ENCODE measurements at regions not wholly inside any gene's neighbourhood (a gene's known extent, or its start where the extent isn't known, plus 50 kb on each side); places are given as distances from the start of the nearest gene placed in this dataset.

DNA sequence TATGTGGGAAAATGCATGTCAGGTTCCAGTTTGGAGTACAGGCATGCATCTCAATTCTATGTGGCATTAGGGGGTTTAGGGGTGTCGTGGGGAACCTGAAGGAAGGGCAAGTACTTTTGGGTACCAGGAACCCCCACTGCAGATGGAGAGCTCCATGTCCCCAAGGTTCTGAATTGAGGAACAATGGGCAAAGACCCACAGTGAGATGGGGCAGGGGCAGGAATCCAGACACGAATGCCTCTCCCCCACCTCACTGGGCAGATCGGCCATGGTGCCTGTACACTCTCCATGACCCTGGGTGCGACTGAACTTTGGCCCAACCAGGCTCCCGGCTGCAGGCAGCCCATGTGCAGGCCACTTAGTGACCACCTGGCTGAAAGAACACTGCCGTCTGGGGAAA, 209.3 kb downstream of the HAUS1 start:
- DNase-seq (ENCODE audit: low read depth), result no peak
- no peak overlapping the region for H3K4me3 ChIP-seq (ENCODE audit: low read depth, low read length)

DNA sequence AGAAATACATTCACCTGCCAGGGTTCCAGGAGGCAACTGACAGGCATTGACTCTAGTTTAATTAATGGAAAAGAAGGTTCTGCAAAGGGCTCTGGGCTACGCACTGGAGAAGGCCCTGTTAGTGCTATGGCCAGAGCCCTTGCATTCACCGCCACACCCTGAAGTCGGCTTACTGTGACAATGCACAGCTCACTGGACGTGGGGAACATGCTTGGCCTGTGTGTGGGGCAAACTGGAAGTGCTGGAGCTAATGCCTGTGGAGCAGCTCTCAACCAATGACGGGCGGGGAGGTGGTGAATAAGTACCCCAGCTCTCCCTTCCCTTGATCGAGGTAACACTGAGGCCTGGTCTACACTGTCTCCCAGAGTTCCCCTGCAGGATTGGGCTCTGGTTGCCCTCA, 209.8 kb downstream of the HAUS1 start:
- no peak overlapping the region for H3K4me3 ChIP-seq (ENCODE audit: low read depth, low read length)
- no peak for DNase-seq (ENCODE audit: low read depth)

DNA sequence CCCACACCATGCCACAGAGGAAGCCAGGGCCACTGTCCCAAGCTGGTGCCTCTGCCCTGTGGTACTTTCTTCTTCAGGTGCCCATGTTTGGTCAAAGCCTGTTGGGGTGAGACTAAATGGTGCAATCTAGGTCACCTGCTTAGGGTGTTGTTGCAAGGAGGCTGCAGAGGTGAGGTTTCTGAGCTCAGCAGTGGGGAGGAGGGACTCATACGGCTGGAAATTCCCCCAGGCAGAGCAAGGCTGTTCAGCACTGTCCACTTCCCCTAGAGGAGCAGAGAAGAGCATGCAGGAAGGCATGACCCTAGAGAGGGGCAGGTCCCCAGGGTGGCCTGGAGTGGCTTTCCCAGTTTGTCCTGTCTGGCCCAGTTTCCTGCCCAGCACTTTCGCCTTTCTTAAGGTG, 211.0 kb downstream of the HAUS1 start:
- no peak for DNase-seq (ENCODE audit: low read depth)

DNA sequence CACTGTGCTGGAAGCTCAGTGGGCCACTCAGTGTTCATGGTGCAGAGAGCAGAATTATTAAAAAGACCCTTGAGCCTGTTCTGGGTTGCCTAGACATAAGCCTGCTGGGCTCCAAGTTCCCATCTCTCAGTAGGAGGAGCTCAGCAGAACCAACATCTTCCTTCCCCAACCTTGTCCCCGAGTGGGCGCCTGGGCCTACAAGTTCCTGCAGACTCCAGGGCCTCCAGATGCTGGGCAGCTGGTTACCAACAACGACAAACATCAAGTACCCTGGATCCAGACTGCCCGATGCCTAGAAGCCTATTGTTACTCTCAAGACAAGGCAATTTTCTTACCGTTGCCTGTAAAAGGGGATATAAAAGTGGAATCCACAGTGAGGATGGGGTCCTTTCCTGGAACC, 214.2 kb downstream of the HAUS1 start:
- DNase-seq (ENCODE audit: low read depth), result no peak
- no peak overlapping the region for H3K4me3 ChIP-seq (ENCODE audit: low read depth, low read length)

More for the DNA sequence above, 211.0 kb downstream of the HAUS1 start:
- no peak overlapping the region for H3K4me3 ChIP-seq (ENCODE audit: low read depth, low read length)

DNA sequence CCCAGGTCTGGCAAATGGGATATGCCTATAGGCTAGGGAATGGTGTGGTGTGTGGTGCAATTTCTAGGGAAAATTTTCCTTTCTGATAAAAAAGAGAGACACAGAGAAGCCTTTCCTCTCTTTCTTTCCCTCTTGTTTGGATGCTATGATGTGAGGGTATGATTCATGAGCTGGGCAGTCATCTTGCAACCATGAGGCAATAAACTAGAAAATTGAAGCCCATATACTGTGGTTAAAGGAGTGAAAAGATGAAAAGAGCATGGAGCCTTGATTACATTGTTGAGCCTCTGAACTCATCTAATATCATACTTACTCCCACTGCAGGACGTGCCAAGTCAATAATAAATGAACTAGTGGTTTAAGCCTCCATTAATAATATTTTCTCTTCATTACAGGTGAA, 215.6 kb downstream of the HAUS1 start:
- no peak for DNase-seq (ENCODE audit: low read depth)
- H3K4me3 ChIP-seq (ENCODE audit: low read depth, low read length), result no peak overlapping the region

DNA sequence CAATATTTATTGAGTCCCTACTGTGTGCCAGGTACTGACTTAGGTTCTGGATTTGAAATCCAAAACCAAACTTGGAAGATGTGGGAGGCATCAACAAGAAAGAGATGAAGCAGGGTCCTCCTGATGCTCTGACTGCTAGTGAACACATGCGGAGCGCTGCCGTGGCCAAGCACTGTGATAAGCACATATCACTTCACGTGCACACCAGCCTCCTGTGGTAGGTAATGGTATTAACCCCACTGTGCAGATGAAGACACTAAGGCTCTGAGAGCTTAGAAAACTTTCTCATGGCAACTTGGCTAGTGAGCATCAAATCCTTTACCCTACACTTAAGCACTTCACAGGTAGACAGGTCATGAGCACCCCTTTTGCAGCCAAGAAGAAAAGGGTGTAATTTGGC, 216.1 kb downstream of the HAUS1 start:
- H3K4me3 ChIP-seq (ENCODE audit: low read depth, low read length), result no peak overlapping the region
- DNase-seq (ENCODE audit: low read depth), result no peak

DNA sequence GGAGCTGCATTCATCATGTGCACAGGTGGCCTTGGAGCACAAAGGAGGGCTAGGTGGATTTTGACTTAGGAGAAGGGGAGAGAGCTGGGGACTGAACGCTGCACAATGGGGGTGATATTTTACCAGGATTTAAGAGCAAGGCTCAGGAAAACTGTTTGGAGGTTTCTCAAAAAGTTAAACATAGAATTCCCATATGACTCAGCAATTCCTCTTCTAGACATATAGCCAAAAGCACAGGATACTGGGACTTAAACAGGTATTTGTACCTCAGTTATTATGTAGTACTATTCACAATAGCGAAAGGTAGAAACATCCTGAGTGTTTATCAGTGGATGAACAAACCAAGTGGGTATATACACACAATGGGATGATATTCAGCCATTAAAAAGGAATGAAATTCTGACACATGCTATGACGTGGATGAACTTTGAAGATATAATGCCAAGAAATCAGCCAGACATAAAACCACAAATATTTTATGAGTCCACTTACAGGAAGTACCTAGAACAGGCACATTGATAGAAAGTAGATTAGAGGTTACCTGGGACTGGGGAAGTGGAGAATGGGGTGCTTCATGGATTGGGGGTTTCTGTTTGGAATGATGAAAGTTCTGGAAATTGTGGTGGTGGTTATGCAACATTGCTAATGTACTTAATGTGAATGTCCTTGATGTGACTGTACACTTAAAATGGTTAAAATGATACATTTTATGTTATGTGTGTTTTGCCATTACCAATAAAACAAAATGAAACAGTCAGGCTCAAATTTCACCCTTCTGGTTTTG, 216.9 kb downstream of the HAUS1 start:
- H3K4me3 ChIP-seq (ENCODE audit: low read depth, low read length), result no peak overlapping the region
- no peak for DNase-seq (ENCODE audit: low read depth)

DNA sequence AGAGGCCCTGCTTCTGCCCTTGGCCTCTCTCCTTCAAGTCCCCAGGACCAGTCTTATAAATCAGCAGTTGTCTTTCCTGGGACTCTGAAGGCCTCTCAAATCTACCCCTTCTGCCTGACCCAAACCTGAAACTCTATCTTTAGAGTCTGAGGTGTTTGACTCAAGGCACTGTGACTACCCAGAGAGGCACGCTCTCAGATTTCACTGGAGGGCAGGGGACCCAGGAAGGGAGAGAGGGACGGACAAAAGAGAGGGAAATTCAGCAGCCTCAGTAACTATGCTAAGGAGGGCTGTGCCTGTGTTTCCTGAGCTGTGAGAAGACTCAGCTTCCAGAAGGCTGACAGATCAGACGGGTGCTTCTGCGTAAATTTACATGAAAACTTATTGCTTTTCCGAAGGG, 217.8 kb downstream of the HAUS1 start:
- DNase-seq (ENCODE audit: low read depth), result no peak
- no peak overlapping the region for H3K4me3 ChIP-seq (ENCODE audit: low read depth, low read length)

DNA sequence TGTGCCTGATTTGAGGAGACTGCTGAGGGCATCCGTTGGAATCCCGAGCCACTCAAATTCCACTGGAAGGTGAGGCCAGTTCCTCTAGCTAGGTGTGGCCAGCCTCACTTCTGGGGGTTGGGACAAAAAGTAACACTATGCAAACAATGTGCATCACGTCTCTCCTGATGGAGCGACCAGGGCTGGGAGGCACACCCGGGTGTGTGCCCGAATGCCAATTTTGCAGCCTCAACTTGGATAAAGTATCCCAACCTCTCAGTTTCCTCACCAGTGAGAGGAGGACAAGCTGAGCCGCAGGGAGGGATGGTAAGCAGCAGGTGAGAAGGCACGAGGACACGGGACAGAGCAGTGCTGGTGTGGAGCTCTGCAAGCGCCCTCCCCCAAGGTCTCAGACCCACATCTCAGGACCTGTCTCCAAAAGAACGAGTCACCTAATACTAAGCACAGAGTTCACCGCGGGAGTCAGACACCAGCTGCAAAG, 218.3 kb downstream of the HAUS1 start:
- DNase-seq (ENCODE audit: low read depth), result no peak
- H3K4me3 ChIP-seq (ENCODE audit: low read depth, low read length), result no peak overlapping the region

DNA sequence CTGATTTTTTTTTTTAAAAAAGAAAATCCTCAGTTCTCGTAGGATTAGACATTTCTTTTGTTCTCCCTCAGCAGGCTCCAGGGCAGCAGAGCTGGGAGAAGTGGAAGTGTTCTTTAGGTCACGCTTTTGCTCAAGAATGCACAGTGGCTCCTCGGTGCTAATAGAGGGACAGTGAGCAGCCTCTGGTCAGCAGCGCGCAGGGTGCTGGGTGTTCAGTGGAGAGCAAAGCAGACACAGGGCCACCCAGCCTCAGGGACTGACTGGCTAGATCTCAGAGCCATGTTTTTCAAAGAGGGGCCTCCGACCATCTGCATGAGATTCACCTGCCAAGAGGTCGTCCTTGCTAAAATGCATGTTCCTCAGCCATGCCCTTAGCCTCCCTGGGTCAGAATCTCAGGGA, 218.8 kb downstream of the HAUS1 start:
- no peak for DNase-seq (ENCODE audit: low read depth)
- no peak overlapping the region for H3K4me3 ChIP-seq (ENCODE audit: low read depth, low read length)

DNA sequence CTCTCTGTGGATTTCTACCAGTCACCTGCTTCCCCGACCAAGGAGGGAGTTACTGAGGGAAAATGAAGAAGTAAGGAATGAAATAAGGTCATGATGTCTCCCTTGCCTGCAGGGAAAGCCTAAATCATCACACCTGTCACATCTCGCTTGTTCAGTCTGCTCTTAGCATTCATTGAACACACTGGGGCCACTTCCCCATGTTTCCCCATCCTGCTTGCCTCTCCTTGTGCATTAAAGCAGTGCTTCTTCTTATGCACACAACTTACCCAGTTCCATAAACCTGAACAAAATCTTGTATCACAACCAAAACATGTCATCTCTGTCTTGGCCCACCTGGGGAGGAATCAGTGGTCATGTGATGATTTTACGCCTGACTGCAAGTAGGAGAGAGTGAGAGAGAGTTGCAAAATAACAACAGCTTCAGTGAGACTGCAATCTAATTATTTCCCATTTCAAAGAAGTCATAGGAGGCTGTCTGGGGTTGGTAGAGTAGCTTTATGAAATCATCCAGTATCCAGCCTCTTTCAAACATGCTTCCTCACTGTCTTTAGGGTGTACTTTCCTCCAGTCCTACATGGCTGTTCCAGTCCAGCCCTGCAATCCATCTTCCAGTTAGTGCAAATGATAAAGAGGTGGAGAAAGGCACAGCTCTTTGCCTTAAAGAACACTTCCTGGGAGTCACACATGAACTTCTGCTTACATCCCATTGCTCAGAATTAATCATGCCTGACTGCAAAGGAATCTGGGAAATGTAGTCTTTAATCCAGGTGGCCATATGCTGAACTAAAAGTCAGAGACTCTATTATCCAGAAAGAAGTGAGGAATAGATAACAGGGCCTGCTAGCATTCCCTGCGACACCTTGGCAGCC, 220.1 kb downstream of the HAUS1 start:
- DNase-seq (ENCODE audit: low read depth), result peak; percentile 37
- H3K4me3 ChIP-seq (ENCODE audit: low read depth, low read length), result no peak overlapping the region

DNA sequence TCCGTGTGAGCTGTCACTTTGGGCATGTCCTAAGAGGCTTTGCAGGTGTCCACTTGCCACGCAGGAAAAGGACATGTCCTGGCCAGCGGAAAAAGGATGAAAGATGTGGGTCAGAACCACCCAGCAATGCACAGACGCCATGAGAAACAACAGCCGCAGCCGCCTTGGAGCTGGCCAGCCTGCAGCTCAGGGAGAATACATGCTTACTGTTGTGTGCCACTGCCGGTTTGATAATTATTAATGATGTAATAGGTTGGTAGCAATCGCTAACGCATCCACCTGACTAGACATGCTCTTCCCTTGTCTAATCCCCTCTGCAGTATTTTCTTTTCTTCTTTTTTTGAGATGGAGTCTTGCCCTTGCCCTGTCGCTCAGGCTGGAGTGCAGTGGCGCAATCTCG, 221.7 kb downstream of the HAUS1 start:
- no peak for DNase-seq (ENCODE audit: low read depth)
- H3K4me3 ChIP-seq (ENCODE audit: low read depth, low read length), result no peak overlapping the region

DNA sequence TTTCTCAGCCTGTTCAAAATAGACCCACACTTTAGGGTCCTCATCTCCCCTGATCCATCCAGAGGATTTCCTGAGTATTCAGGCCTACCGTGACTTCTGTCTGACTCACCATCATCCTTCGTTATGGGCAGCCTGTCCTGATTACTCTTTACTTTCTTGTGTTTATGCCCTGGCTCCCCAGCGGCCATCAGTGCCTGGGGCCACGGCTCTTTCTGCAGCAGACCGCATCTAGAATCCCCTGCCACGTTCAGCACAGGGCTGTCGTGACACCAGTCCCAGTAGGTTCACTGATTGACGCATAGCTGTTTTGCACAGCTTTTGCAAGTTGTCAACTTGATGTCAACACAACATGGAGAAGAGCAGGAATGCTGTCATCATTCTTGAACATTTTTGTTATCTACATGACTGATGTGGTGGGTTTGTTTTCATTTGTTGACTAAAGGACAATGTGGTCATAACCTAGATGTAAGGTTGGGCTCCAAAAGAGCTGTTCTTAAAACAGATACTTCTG, 225.6 kb downstream of the HAUS1 start:
- H3K4me3 ChIP-seq (ENCODE audit: low read depth, low read length), result no peak overlapping the region
- no peak for DNase-seq (ENCODE audit: low read depth)

DNA sequence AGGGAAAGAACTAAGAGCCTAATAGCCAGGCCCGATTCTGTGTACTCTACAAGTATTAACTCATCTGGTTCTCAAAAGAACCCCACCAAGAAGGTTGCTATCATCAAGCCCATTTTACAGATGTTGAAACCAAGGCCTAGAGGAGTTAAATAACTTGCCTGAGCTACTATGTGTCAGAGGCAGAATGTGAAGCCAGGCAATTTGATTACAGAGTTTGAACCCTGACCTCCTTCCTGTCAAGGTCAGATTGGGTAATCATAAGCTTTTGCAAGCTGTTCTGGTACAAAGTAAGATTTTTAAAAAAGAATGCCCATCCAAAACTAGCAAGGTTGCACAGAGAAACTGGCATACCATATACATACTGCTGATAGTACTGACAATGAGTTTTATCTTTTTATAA, 227.1 kb downstream of the HAUS1 start:
- no peak for DNase-seq (ENCODE audit: low read depth)
- no peak overlapping the region for H3K4me3 ChIP-seq (ENCODE audit: low read depth, low read length)

DNA sequence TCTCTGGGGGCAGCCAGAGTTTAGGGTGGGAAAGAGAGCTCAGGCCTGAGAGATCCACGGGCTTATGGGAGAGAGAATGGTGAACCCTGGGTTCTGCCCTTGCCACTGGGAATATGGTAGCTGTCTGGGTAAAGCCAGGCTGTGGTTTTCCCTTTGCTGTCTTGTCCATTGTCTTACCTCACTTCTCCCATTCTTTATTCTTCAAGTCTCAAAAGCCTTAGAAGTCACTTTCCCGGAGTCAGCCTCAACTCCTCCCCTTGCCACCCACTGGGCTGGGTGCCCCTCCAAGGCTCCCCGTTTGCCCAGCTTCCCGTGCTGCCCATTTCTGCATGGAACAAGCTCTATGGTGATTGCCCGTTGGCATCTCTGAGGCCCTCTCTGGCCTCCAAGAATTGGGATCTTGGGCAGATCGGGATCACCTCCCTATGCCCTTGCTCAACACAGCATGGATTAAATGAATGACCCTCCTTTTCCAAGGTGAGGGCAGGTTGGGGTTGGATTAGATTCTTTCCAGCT, 228.2 kb downstream of the HAUS1 start:
- H3K4me3 ChIP-seq (ENCODE audit: low read depth, low read length), result no peak overlapping the region
- DNase-seq (ENCODE audit: low read depth), result no peak

DNA sequence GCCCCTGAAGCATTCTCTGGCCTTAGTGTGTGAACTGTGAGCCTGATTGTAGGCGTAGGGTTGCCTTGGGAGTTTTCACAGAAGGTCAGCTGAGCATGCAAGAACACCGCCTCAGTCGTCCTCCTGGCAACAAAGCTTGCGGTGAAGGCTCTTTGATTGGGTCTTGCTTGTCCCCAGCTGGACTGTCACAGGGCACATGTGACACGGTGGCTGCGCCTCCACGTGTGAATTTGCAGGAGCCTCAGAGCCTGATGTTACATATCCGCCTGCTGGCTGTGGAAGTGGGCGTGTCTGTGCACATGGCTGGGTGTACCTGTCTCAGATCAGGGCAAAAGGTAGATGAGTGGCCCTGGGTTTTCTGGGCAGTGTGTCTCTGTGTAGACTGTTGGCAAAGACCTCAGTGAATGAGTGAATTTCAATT, 228.7 kb downstream of the HAUS1 start:
- peak overlapping the region; percentile 56 for H3K4me3 ChIP-seq (ENCODE audit: low read depth, low read length)
- no peak for DNase-seq (ENCODE audit: low read depth)

DNA sequence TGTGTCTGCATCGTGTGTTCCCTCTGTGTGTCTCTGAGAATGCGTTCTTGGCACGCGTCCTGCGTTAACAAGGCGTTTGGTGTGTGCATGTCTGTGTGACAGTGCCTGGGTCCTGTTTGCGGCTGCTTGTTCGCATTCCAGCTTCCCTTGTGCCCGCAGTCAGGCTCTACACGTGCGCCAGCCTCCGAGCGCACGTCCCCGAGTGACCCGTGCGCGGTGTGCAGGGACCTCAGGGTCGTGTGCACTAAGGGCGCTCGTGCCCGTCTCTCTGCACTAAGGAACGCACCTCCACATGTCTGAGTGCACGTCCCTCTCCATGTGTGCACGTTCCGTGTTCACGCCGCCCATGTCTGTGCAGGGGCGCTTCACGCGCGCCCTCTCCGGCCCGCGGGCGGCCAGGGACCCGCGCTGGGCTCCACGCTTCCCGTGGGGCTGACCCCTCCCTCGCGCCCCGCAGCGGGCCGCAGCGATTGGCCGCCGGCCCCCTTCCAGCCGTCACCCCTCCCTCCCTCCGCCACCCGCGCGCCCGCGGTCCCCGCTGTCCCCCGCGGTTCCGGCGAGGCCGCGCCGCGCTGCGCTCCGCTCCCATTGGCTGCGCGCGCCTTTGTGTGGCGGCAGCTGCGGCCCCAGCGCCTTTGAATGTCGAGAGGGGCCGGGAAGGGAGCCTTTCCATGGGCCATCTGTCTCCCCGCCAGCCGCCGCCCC, 229.4 kb downstream of the HAUS1 start:
- no peak for DNase-seq (ENCODE audit: low read depth)
- peak overlapping the region; percentile 56 for H3K4me3 ChIP-seq (ENCODE audit: low read depth, low read length)

DNA sequence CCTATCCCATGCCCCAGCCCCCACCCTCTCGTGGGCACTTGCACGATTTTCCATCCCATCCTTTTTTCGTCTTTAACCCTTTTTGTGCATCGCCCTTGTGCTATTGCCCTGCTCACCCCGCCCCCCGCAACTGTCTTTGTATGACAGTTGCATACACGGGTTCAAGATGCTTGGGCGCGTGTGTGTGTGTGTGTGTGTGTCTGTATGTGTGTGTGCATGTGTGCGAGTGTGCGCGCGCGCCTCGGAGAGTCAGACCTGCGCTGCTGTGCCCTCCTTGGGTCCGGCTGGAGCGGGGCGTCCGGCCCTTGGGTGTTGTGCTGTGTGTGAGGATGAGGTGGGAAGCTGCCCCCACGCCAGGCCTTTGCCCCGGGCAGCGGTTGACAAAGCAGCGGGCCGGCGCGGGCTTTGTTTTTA, 230.7 kb downstream of the HAUS1 start:
- peak overlapping the region; percentile 56 for H3K4me3 ChIP-seq (ENCODE audit: low read depth, low read length)
- no peak for DNase-seq (ENCODE audit: low read depth)

DNA sequence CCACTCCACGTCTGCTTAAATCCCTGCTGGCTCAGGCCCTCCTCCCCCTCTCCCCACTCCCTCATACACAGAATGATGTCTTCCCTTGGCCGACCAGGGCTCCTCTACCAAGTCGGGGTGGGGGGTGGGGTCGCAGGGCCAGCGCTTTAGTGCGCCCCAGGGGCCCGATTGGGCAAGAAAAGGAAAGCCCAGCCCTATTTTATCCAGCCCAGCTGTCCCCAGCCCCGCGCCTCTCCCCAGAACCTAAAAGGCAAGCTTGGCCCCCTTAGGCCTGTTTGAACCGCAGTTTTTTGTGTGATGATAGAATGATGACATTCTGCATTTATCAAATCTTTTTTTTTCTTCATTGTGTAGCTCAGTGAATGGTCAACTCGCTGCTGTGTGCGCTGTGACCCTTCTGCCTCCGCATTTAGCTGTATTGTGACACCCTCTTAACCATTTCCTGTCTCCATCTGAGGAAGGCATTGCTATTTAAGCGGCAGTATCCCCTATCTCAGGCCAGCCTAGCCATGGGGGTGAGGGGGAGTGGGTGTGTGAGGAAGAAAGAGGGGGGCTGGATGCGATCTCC, 231.4 kb downstream of the HAUS1 start:
- DNase-seq (ENCODE audit: low read depth), result peak; percentile 49
- peak overlapping the region; percentile 56 for H3K4me3 ChIP-seq (ENCODE audit: low read depth, low read length)

Data from skeletal muscle cell (primary cell).